CD4-positive, CD25-positive, alpha-beta regulatory T cell (primary cell): ENCODE measurements at regions not wholly inside any gene's neighbourhood (a gene's known extent, or its start where the extent isn't known, plus 50 kb on each side); places are given as distances from the start of the nearest gene placed in this dataset.

Source experiments
- ATAC-seq, 2 donors: fragments of 150-1000 bp; cut with Tn5 transposase; one replicate each; pipeline ENCODE4 v1.10.0; 2021; ENCODE audit warnings: low read depth in 2 of 2, moderate number of reproducible peaks in 2 of 2, moderate library complexity in 1 of 2
- DNase-seq, 3 donors: peaks; one replicate each; pipeline versions ENCODE4 v3.0.0 to v3.0.0-alpha.2; 2012 to 2022; ENCODE audit warnings: mixed read lengths in 1 of 3
- H3K27ac ChIP-seq: one replicate; pipeline ENCODE4 v1.7.0; 2013; ENCODE audit warnings: mild to moderate bottlenecking, low read length; ENCODE audit not compliant: insufficient read depth, poor library complexity, severe bottlenecking
- H3K27me3 ChIP-seq: one replicate; pipeline ENCODE4 v1.7.0; 2013; ENCODE audit warnings: low read length; ENCODE audit not compliant: control insufficient read depth, insufficient read depth
- H3K36me3 ChIP-seq: one replicate; pipeline ENCODE4 v1.7.0; 2013; ENCODE audit warnings: mild to moderate bottlenecking, low read length, moderate library complexity; ENCODE audit not compliant: control insufficient read depth, insufficient read depth
- H3K4me1 ChIP-seq: 2 replicates; pipeline ENCODE4 v1.7.0; 2013; ENCODE audit warnings: mild to moderate bottlenecking, low read length; ENCODE audit not compliant: insufficient read depth, control insufficient read depth, poor library complexity, severe bottlenecking
- H3K4me3 ChIP-seq: one replicate; pipeline ENCODE4 v1.7.0; 2013; ENCODE audit warnings: low read depth, mild to moderate bottlenecking, low read length, moderate library complexity
- H3K9me3 ChIP-seq, 2 experiments: 1 replicate in 1 of 2; 2 replicates in 1 of 2; pipeline ENCODE4 v1.7.0; 2013; ENCODE audit warnings: low read length in 2 of 2, mild to moderate bottlenecking in 1 of 2, moderate library complexity in 1 of 2; ENCODE audit not compliant: control insufficient read depth in 2 of 2
- H3K27ac Mint-ChIP-seq, 3 donors: one replicate each; pipeline ENCODE4 v1.8.0; 2020 to 2022; ENCODE audit warnings: mild to moderate bottlenecking in 3 of 3, mixed read lengths in 3 of 3, moderate library complexity in 2 of 3
- H3K27me3 Mint-ChIP-seq: one replicate; pipeline ENCODE4 v1.8.0; 2022; ENCODE audit warnings: mild to moderate bottlenecking, mixed read lengths
- H3K36me3 Mint-ChIP-seq: one replicate; pipeline ENCODE4 v1.8.0; 2020; ENCODE audit warnings: mixed read lengths
- H3K4me1 Mint-ChIP-seq, 4 donors: one replicate each; pipeline ENCODE4 v1.8.0; 2020 to 2022; ENCODE audit warnings: mixed read lengths in 4 of 4, mild to moderate bottlenecking in 1 of 4
- H3K4me3 Mint-ChIP-seq, 4 donors: one replicate each; pipeline ENCODE4 v1.8.0; 2020 to 2022; ENCODE audit warnings: mild to moderate bottlenecking in 4 of 4, mixed read lengths in 4 of 4, moderate library complexity in 3 of 4
- H3K9me3 Mint-ChIP-seq, 7 donors: one replicate each; pipeline ENCODE4 v1.8.0; 2020 to 2022; ENCODE audit warnings: mixed read lengths in 7 of 7, mild to moderate bottlenecking in 3 of 7, moderate library complexity in 2 of 7

- no peak for DNase-seq
- Histone ChIP-seq H3K36me3 (no peaks in the 10 kb centered on the region), H3K27ac (no peak overlapping the region), H3K9me3 (no peaks in the 10 kb centered on the region), H3K4me3 (no peak overlapping the region), H3K27me3 (peaks cover 13% of the 10 kb centered on the region), H3K4me1 (no peaks in the 10 kb centered on the region)
- H3K4me3 Mint-ChIP-seq = no peak overlapping the region
- ATAC-seq = no peak
- no peaks in the 10 kb centered on the region for H3K4me1 Mint-ChIP-seq
- H3K36me3 Mint-ChIP-seq = no peaks in the 10 kb centered on the region
- peaks cover 30% of the 10 kb centered on the region for H3K27me3 Mint-ChIP-seq
- H3K9me3 Mint-ChIP-seq = peaks cover 0 to 5% (median 2%) of the 10 kb centered on the region in 7 donors
- no peak overlapping the region for H3K27ac Mint-ChIP-seq
Measured at GRCh38 chr6:5937169-5937909, 69.4 kb downstream of the NRN1 start.

DNA sequence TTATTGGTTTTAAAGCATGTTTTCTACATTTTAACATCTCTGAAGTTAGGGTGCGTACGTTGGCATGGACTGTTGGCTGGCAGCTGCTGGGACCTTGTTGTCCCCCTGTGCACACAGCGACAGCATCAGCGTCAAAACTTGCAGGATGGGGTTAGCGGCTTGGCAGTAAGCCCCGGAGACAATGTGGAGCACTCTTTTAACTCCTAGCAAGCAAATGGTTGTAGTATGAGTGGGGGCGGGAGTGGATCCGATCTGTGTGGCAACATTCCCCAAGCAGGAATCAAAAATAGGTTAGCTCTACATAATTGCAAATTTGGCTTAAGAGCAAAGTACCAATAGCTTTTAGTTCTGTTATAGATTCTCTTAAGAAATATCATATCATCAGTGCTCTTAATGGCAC is 70.1 kb downstream of the NRN1 start:
- Histone ChIP-seq H3K4me3 (no peak overlapping the region), H3K36me3 (no peaks in the 10 kb centered on the region), H3K27ac (no peak overlapping the region), H3K27me3 (peaks cover 13% of the 10 kb centered on the region), H3K9me3 (no peaks in the 10 kb centered on the region), H3K4me1 (no peaks in the 10 kb centered on the region)
- DNase-seq (no peak), ATAC-seq (no peak)
- H3K9me3 Mint-ChIP-seq = peaks cover 0 to 5% (median 0%) of the 10 kb centered on the region in 7 donors
- H3K4me1 Mint-ChIP-seq = no peaks in the 10 kb centered on the region
- peaks cover 31% of the 10 kb centered on the region for H3K27me3 Mint-ChIP-seq
- H3K27ac Mint-ChIP-seq = no peak overlapping the region
- H3K4me3 Mint-ChIP-seq = no peak overlapping the region
- no peaks in the 10 kb centered on the region for H3K36me3 Mint-ChIP-seq

DNA sequence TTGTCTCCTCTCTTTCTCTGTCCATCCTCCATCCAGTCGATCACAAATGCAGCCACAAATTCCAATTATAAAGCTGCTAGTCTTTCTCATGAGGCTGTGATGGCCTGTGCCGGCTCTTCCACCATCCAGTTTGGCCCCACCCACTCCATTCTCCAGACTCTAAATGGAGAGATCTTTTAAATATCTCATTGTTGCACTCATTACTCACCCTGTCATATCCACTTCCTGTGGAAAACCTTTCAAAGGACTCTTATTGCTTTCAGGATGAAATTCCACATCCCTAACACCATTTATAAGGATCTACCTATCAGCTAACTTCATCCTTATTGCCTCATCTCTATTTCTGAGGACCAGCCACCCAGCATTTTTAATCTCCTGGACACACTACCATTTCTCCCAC is 70.6 kb downstream of the NRN1 start:
- ATAC-seq (no peak), DNase-seq (no peak)
- H3K27ac Mint-ChIP-seq = no peak overlapping the region
- Histone ChIP-seq H3K36me3 (no peaks in the 10 kb centered on the region), H3K4me1 (no peaks in the 10 kb centered on the region), H3K27me3 (peaks cover 15% of the 10 kb centered on the region), H3K27ac (no peak overlapping the region), H3K9me3 (no peaks in the 10 kb centered on the region), H3K4me3 (no peak overlapping the region)
- no peaks in the 10 kb centered on the region for H3K36me3 Mint-ChIP-seq
- no peak overlapping the region for H3K4me3 Mint-ChIP-seq
- H3K27me3 Mint-ChIP-seq = peaks cover 31% of the 10 kb centered on the region
- H3K9me3 Mint-ChIP-seq = peaks cover 0 to 5% (median 0%) of the 10 kb centered on the region in 7 donors
- no peaks in the 10 kb centered on the region for H3K4me1 Mint-ChIP-seq

- DNase-seq = no peak
- Histone ChIP-seq H3K36me3 (no peaks in the 10 kb centered on the region), H3K4me1 (no peaks in the 10 kb centered on the region), H3K4me3 (no peak overlapping the region), H3K27ac (no peak overlapping the region), H3K27me3 (peaks cover 21% of the 10 kb centered on the region), H3K9me3 (no peaks in the 10 kb centered on the region)
- no peak for ATAC-seq
- Mint-ChIP-seq H3K27me3 (peaks cover 26% of the 10 kb centered on the region), H3K4me1 (no peaks in the 10 kb centered on the region), H3K36me3 (no peaks in the 10 kb centered on the region), H3K27ac (no peak overlapping the region), H3K9me3 (peaks cover 0 to 6% (median 3%) of the 10 kb centered on the region in 7 donors), H3K4me3 (no peak overlapping the region)
Measured at GRCh38 chr6:5930968-5931367, 75.8 kb downstream of the NRN1 start.

GRCh38 chr6:5930143-5930770 is 76.5 kb downstream of the NRN1 start:
- H3K27me3 Mint-ChIP-seq = peaks cover 26% of the 10 kb centered on the region
- peaks cover 21% of the 10 kb centered on the region for H3K27me3 ChIP-seq
- H3K9me3 ChIP-seq = no peaks in the 10 kb centered on the region
- no peaks in the 10 kb centered on the region for H3K4me1 Mint-ChIP-seq
- no peak overlapping the region for H3K4me3 ChIP-seq
- H3K27ac ChIP-seq = no peak overlapping the region
- H3K27ac Mint-ChIP-seq = no peak overlapping the region
- no peaks in the 10 kb centered on the region for H3K36me3 ChIP-seq
- H3K4me1 ChIP-seq = no peaks in the 10 kb centered on the region
- ATAC-seq (no peak), DNase-seq (no peak)
- H3K36me3 Mint-ChIP-seq = no peaks in the 10 kb centered on the region
- H3K9me3 Mint-ChIP-seq = peaks cover 2 to 10% (median 3%) of the 10 kb centered on the region in 7 donors
- no peak overlapping the region for H3K4me3 Mint-ChIP-seq

DNA sequence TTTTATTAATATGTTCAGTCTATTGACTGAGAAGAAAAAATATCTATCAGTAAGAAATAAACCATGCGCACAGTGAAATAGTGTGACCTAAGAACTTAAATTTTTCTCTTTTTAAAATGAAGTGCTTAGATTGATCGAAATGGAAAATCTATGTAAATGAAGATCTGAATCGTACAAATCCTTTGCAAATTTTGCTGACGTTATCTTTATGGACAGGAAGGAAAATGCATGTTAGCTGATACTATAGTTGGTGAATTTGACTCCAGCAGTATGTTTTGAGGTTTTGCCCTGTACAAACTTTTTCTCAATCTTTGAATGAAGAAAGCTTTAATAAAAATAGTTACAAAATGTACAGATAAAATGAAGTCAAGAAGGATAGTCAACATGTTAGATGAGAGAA is 82.9 kb downstream of the NRN1 start:
- Histone ChIP-seq H3K27me3 (no peaks in the 10 kb centered on the region), H3K9me3 (peaks cover 0 to 3% of the 10 kb centered on the region in 2 experiments), H3K4me3 (no peak overlapping the region), H3K27ac (no peak overlapping the region), H3K36me3 (no peaks in the 10 kb centered on the region), H3K4me1 (no peaks in the 10 kb centered on the region)
- Mint-ChIP-seq H3K4me1 (no peaks in the 10 kb centered on the region), H3K27me3 (peaks cover 28% of the 10 kb centered on the region), H3K36me3 (no peaks in the 10 kb centered on the region), H3K4me3 (no peak overlapping the region), H3K9me3 (peaks cover 3 to 15% (median 6%) of the 10 kb centered on the region in 7 donors), H3K27ac (no peak overlapping the region)
- DNase-seq (no peak), ATAC-seq (no peak)

GRCh38 chr6:5922230-5922629 is 84.5 kb downstream of the NRN1 start:
- no peaks in the 10 kb centered on the region for H3K36me3 Mint-ChIP-seq
- H3K27me3 Mint-ChIP-seq = peaks cover 22% of the 10 kb centered on the region
- Histone ChIP-seq H3K36me3 (no peaks in the 10 kb centered on the region), H3K27me3 (no peaks in the 10 kb centered on the region), H3K9me3 (peaks cover 0 to 3% of the 10 kb centered on the region in 2 experiments), H3K4me1 (no peaks in the 10 kb centered on the region), H3K27ac (no peak overlapping the region), H3K4me3 (no peak overlapping the region)
- no peak for DNase-seq
- H3K4me3 Mint-ChIP-seq = no peak overlapping the region
- no peak overlapping the region for H3K27ac Mint-ChIP-seq
- no peaks in the 10 kb centered on the region for H3K4me1 Mint-ChIP-seq
- no peak for ATAC-seq
- peaks cover 3 to 11% (median 6%) of the 10 kb centered on the region in 7 donors for H3K9me3 Mint-ChIP-seq

- Histone ChIP-seq H3K36me3 (no peaks in the 10 kb centered on the region), H3K9me3 (no peaks in the 10 kb centered on the region), H3K4me1 (no peaks in the 10 kb centered on the region), H3K27me3 (no peaks in the 10 kb centered on the region), H3K4me3 (no peak overlapping the region), H3K27ac (no peak overlapping the region)
- Mint-ChIP-seq H3K4me3 (no peak overlapping the region), H3K4me1 (peaks cover 0 to 5% (median 1%) of the 10 kb centered on the region in 4 donors), H3K27me3 (peaks cover 10% of the 10 kb centered on the region), H3K27ac (peak overlapping the region in 1 of 3 donors; percentile 52), H3K36me3 (no peaks in the 10 kb centered on the region), H3K9me3 (peaks cover 0 to 5% (median 1%) of the 10 kb centered on the region in 7 donors)
- ATAC-seq (no peak), DNase-seq (no peak)
Measured at GRCh38 chr6:5909721-5910120, 97.0 kb downstream of the NRN1 start.
